WTC11 (cell line): ENCODE measurements at regions not wholly inside any gene's neighbourhood (a gene's known extent, or its start where the extent isn't known, plus 50 kb on each side); places are given as distances from the start of the nearest gene placed in this dataset.

Experiments
- ATF1 ChIP-seq: sonication (generic); formaldehyde crosslinking; IDR thresholded peaks from 2 replicates; pipeline ENCODE4 v1.8.1; 2023; ENCODE audit warnings: mild to moderate bottlenecking, moderate library complexity, missing genetic modification reagents
- FOXJ3 ChIP-seq: sonication (generic); formaldehyde crosslinking; IDR thresholded peaks from 2 replicates; pipeline ENCODE4 v1.9.0; 2021; ENCODE audit warnings: missing genetic modification reagents, mild to moderate bottlenecking, borderline replicate concordance
- JUN ChIP-seq: sonication (generic); formaldehyde crosslinking; IDR thresholded peaks from 2 replicates; pipeline ENCODE4 v1.8.0; 2023; ENCODE audit warnings: mild to moderate bottlenecking, missing genetic modification reagents
- NR1H2 ChIP-seq: sonication (generic); formaldehyde crosslinking; IDR thresholded peaks from 2 replicates; pipeline ENCODE4 v1.9.0; 2021; ENCODE audit warnings: mild to moderate bottlenecking, moderate library complexity, missing genetic modification reagents
- NR2C2 ChIP-seq: sonication (generic); formaldehyde crosslinking; IDR thresholded peaks from 2 replicates; pipeline ENCODE4 v1.8.0; 2022; ENCODE audit warnings: mild to moderate bottlenecking, missing genetic modification reagents
- PRRX2 ChIP-seq: fragments of 250-450 bp; sonication (Bioruptor Pico); IDR thresholded peaks from 2 replicates; pipeline ENCODE4 v1.8.0; 2021; ENCODE audit warnings: mild to moderate bottlenecking
- SMAD4 ChIP-seq: sonication (generic); formaldehyde crosslinking; IDR thresholded peaks from 2 replicates; pipeline ENCODE4 v1.8.0; 2022; ENCODE audit warnings: mild to moderate bottlenecking, missing genetic modification reagents
- SP1 ChIP-seq: sonication (generic); formaldehyde crosslinking; conservative IDR thresholded peaks from 2 replicates; pipeline ENCODE4 v1.8.1; 2022; ENCODE audit warnings: missing genetic modification reagents
- ZNF263 ChIP-seq: sonication (generic); formaldehyde crosslinking; IDR thresholded peaks from 2 replicates; pipeline ENCODE4 v1.8.1; 2022; ENCODE audit warnings: low read depth, mild to moderate bottlenecking, moderate library complexity, missing genetic modification reagents
- TF ChIP-seq, protein P1 (sequence below): fragments of 200-600 bp; IDR thresholded peaks from 2 replicates; pipeline ENCODE4 v1.8.0; 2022; ENCODE audit warnings: antibody characterized with exemption
- TF ChIP-seq, protein P2 (sequence below): sonication (generic); formaldehyde crosslinking; IDR thresholded peaks from 2 replicates; pipeline ENCODE4 v1.8.0; 2023; ENCODE audit warnings: missing genetic modification reagents
- TF ChIP-seq, protein P3 (sequence below): sonication (generic); formaldehyde crosslinking; IDR thresholded peaks from 2 replicates; pipeline ENCODE4 v1.8.1; 2023; ENCODE audit warnings: mild to moderate bottlenecking, missing genetic modification reagents
- TF ChIP-seq, protein P4 (sequence below): sonication (generic); formaldehyde crosslinking; IDR thresholded peaks from 2 replicates; pipeline ENCODE4 v1.8.1; 2022; ENCODE audit warnings: mild to moderate bottlenecking, moderate library complexity, missing genetic modification reagents

DNA sequence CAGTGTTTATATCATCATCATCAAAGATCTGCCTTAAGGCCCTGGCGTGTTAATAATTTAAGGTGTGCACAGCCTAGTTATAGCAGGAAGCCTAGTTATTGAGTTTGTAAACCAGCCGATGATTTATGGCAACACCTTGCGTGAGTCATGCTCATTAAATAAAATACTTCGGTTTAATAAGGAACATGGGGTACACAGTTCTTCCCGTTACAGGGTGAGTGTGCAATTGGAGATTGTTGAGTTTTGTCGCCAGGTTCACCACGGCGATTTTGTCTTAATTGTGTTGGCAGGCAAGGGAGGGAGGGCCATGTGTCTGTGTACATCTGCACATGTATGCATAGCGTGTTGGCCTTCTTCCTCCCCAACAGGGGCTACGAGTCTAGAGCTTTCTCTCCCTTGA lies 104.0 kb downstream of the TFAP2A start:
- TF ChIP-seq, protein P1, sequence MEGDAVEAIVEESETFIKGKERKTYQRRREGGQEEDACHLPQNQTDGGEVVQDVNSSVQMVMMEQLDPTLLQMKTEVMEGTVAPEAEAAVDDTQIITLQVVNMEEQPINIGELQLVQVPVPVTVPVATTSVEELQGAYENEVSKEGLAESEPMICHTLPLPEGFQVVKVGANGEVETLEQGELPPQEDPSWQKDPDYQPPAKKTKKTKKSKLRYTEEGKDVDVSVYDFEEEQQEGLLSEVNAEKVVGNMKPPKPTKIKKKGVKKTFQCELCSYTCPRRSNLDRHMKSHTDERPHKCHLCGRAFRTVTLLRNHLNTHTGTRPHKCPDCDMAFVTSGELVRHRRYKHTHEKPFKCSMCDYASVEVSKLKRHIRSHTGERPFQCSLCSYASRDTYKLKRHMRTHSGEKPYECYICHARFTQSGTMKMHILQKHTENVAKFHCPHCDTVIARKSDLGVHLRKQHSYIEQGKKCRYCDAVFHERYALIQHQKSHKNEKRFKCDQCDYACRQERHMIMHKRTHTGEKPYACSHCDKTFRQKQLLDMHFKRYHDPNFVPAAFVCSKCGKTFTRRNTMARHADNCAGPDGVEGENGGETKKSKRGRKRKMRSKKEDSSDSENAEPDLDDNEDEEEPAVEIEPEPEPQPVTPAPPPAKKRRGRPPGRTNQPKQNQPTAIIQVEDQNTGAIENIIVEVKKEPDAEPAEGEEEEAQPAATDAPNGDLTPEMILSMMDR, result no peak
- TF ChIP-seq FOXJ3 (CRISPR knock-in tag) (no peak), SMAD4 (CRISPR knock-in tag) (no peak), ATF1 (CRISPR knock-in tag) (no peak), NR1H2 (no peak), JUN (CRISPR knock-in tag) (no peak), PRRX2 (CRISPR knock-in tag) (no peak), ZNF263 (CRISPR knock-in tag) (no peak), SP1 (CRISPR knock-in tag) (no peak), NR2C2 (no peak)
- TF ChIP-seq, protein P2, sequence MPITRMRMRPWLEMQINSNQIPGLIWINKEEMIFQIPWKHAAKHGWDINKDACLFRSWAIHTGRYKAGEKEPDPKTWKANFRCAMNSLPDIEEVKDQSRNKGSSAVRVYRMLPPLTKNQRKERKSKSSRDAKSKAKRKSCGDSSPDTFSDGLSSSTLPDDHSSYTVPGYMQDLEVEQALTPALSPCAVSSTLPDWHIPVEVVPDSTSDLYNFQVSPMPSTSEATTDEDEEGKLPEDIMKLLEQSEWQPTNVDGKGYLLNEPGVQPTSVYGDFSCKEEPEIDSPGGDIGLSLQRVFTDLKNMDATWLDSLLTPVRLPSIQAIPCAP (CRISPR knock-in tag), result no peak
- TF ChIP-seq, protein P3, sequence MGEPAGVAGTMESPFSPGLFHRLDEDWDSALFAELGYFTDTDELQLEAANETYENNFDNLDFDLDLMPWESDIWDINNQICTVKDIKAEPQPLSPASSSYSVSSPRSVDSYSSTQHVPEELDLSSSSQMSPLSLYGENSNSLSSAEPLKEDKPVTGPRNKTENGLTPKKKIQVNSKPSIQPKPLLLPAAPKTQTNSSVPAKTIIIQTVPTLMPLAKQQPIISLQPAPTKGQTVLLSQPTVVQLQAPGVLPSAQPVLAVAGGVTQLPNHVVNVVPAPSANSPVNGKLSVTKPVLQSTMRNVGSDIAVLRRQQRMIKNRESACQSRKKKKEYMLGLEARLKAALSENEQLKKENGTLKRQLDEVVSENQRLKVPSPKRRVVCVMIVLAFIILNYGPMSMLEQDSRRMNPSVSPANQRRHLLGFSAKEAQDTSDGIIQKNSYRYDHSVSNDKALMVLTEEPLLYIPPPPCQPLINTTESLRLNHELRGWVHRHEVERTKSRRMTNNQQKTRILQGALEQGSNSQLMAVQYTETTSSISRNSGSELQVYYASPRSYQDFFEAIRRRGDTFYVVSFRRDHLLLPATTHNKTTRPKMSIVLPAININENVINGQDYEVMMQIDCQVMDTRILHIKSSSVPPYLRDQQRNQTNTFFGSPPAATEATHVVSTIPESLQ (CRISPR knock-in tag), result no peak
- TF ChIP-seq, protein P4, sequence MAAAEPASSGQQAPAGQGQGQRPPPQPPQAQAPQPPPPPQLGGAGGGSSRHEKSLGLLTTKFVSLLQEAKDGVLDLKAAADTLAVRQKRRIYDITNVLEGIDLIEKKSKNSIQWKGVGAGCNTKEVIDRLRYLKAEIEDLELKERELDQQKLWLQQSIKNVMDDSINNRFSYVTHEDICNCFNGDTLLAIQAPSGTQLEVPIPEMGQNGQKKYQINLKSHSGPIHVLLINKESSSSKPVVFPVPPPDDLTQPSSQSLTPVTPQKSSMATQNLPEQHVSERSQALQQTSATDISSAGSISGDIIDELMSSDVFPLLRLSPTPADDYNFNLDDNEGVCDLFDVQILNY (CRISPR knock-in tag), result no peak
